GM23248 (cell line): ENCODE measurements at regions not wholly inside any gene's neighbourhood (a gene's known extent, or its start where the extent isn't known, plus 50 kb on each side); places are given as distances from the start of the nearest gene placed in this dataset.

Experiments
- EZH2 ChIP-seq: fragments of 200-600 bp; sonication (generic); IDR thresholded peaks from 2 replicates; pipeline ENCODE4 v1.6.1; 2018; ENCODE audit warnings: antibody characterized with exemption, mild to moderate bottlenecking; ENCODE audit not compliant: insufficient read depth, poor library complexity, severe bottlenecking
- EZH2phosphoT487 ChIP-seq: fragments of 200-600 bp; sonication (generic); IDR thresholded peaks from 2 replicates; pipeline ENCODE4 v1.6.1; 2018; ENCODE audit warnings: antibody characterized with exemption, moderate library complexity, mild to moderate bottlenecking, low read depth; ENCODE audit not compliant: insufficient read depth

GRCh38 chr13:71056581-71056980 lies 810.4 kb downstream of the DACH1 start:
- no peak for TF ChIP-seq EZH2
- TF ChIP-seq EZH2phosphoT487: no peak
